HG02970 (cell line): ENCODE measurements at regions not wholly inside any gene's neighbourhood (a gene's known extent, or its start where the extent isn't known, plus 50 kb on each side); places are given as distances from the start of the nearest gene placed in this dataset.
"Not testable (repeated sequence)": the region's sequence is repeated elsewhere in the genome, so short reads cannot be mapped to it uniquely, and the experiment has no call there.

Source experiments
- ATAC-seq: cut with Tn5 transposase; IDR thresholded peaks from one replicate; pipeline ENCODE4 v1.9.1; 2021; ENCODE audit warnings: mild to moderate bottlenecking, moderate library complexity, moderate number of reproducible peaks; ENCODE audit not compliant: unreplicated experiment, low FRiP score

DNA sequence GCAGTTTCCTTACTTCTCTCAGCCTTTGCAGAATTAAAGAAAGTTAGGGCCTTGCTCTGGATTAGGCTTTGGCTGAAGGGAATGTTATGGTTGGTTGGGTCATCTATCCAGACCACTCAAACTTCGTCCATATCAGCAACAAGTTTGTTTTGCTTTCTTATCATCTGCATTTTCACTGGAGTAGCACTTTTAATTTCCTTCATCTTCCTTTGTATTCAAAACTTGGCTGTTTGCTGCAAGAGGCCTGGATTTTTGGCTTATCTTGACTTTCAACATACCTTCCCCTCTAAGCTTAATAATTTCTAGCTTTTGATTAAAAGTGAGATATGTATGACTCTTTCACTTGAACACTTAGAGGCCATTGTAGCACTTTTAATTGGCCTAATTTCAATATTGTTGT is 126.7 kb upstream of the CENPE start:
- ATAC-seq, result no peak

DNA sequence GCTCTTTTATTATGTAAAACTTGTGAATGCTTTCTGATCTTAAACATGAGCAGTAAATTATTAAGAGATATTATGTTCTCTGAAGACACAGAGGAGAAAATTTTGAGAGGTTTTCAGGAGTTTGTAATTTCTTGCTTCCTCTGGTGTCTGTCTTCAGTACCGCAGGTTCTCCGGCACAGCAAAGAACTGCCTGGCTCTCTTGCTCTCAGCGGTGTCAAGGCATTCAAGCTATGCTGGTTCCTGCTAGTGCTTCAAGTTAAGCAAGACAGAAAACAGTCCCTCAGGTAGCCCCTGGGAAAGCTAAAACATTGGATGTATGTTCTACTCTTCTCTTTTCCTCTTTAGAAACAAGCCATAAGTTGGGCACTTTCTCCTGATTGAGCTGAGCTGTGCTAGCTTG is 120.2 kb upstream of the CENPE start:
- ATAC-seq, result no peak

DNA sequence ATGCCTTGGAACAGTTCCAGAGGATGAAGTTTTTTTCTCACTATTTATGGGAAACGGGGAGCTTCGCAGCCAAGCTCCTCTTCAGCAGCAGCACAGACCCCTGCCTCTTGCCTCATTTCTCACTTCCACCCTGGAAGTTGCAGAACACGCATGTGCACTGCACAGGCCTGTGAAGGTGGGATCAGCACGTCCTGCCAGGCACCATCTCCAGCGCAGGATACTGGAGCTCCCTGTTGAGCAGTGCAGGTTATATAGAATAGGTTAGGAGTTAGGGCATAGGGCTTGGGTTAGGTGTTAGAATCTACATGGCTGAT is 110.1 kb upstream of the CENPE start:
- ATAC-seq, result no peak

DNA sequence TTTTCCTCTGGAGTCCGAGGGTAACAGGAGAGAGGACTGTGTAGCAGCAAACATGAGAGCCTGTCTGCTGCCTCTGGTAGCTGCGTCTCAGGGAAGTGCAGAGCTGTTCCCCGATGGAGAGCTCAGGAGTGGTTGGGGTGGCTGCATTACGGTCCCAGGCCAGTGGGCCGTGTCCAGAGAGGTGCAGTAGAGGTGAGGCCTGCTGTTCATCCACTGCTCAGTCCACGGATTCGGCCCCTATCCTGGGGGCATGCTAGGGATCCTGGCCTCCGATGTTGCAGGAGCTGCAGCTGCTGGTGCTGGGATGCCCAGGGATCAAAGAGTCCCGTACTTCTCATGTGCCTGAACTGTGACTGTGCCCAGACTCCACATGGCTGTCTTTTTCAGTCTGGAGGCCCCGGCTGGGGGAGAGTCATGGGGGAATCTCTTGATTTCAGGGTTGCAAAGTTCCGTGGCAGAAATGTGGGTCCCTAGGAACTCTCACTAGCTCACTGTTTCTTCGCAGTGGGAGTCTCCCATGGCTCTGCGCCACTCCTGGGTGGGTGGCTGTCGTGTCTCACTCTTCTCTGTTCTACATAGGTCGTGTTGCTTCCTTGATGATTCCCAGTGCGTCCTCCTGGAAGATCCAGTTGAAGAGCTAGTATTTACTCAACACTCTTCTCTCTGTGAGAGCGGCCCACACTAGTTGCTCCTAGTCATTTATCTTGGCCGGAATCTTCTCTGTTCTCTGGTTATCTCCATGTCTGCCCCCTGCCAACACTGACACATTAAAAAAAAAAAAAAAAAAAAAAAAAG is 109.5 kb upstream of the CENPE start:
- no peak for ATAC-seq

DNA sequence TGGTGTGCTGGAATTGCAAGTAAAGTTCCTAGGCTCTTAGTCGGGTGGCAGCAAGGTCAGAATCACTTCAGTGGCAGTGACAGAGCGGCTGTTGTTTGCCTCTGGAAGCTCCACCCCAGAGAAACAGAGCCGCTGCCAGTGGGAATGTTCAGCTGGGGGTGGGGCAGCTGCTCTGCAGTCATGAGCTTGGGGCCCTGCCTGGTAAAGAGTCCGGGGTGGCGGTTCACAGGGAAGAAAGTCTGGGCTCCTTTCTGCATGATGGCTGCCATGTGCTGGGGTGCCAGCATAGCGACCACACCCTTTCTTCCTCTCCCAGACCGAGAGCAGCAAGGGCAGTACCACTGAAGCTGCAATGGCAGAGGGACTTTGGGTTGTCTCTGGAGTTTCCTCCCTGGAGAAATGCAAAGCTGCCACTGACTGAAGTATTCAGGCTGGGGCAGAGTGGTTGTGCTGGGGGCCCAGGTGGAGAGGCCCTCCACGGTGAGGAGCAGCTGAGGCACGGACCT is 108.8 kb upstream of the CENPE start:
- no peak for ATAC-seq

DNA sequence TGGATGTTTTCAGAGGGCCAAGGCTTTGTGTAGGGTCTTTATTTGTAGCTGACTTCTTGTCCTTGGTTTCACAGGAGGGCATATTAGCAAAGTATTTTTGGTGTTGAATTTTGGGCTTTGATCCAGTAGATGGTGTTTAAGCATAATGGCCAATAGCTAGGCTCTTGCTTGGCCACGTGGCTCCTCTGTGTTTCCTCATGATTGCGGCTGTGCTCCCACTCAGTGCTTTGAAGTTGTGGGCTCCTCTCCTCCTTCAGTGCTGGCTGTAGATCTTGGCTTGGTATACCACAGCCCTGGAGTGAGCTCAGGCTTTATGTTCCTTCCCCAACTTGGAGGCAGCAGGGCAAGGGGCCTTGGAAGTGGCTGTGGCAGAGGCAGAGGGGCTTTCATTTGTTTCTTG is 107.2 kb upstream of the CENPE start:
- no peak for ATAC-seq

DNA sequence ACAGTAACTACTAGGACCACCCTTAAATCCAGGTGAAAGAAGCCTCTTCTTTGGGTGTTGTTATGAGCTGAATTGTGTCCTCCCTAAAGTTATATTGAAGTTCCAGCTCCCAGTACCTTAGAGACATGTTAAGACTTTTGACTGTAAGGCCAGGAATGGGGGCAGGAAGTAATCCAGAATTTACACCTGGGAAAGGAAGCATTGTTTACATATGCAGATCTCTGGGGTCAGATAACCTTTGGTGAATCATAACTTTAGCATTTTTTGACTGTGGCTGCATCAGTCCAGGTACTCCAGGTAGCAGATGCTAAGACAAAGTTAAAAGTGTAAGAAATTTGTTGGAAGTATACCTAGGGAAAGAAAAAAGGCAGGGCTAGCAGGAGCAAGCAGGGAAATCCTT is 104.9 kb upstream of the CENPE start:
- no peak for ATAC-seq

DNA sequence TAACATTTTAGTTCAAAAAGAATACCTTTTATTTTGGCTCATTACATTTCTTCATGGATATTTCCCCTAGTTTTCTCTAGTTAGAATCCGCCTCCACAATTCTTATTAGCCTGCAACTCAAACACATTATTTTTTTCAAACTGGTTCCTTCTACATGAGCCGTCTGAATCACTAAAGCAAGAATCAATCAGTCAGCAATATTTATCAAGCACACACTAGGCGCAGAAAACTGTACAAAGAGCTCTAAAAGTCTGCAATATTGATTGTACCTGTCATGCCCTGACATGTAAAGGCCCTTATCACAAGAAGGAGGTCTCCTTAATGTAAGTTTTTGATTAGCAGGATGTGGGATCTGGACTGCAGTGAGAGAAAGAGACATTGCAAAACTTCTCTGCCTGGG is 94.8 kb upstream of the CENPE start:
- no peak for ATAC-seq

DNA sequence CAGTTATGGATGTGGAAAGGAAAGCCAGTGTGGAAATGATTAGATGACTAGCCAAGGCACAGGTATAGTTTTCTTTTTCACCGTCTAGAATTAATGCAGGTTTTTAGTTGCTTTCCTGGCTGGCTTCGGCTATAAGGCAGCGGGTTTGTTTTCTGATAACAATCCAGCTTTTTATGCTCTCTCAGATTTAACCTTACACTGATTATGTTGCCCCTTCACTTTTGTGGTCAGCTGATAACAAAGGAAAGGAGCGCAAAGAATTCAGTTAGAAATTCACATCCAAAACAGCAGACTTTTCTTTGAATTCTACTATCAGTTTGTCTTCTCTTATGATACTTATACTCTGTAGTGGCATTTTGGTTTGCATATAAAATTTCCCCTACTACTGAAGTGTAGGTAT is 94.2 kb upstream of the CENPE start:
- ATAC-seq, result no peak

DNA sequence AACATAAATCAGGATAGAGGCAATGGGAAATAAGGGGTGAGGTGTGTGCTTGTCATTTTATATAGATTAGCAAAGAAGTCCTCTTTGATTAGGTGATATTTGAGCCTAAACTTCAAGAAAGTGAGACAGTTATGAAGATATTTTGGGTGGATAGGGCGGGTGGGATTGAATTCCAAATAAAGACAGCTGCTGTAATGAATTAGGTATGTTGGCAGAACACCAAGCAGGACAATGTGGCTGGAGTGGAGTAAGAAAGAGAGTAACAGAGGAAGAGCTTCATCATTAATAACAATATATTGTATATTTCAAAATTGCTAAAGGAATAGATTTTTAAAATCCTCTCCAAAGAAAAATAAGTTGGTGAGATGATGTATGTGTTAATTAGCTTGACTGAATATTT is 91.0 kb upstream of the CENPE start:
- no peak for ATAC-seq

DNA sequence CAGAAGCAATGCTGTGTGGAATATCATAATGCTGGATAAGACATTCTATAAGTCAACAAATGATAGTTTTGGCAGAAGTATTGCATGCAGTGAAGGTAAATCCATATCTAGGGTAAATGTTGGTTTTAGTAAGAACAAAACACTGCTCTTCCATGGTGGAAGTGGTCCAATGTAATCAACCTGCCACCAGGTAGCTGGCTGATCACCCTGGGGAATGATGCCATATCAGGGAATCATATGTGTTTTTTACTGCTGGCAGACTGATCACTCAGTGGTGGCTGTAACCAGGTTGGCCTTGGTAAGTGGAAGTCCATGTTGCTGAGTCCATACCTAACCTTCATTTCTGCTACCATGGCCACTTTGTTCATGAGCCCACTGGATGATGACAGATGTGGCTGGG is 74.0 kb upstream of the CENPE start:
- no peak for ATAC-seq

DNA sequence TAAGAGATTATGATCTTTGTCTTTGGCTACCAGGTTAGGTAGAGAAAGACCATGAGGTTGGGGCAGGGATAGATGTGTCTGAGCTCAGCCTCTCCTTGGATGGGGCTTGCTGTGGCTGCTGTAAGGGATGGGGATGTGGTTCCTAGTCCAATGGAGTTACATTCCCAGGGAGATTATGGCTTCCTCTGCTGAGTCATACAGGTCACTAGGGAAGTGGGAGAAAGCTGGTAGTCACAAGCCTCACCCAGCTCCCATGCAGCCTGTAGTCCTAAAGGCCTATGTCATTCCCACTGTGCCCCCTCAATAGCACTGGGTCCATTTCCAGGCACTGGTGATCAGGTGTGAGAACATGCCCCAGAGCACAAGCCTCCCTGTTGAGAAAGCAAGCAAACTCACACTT is 70.6 kb upstream of the CENPE start:
- ATAC-seq, result no peak

DNA sequence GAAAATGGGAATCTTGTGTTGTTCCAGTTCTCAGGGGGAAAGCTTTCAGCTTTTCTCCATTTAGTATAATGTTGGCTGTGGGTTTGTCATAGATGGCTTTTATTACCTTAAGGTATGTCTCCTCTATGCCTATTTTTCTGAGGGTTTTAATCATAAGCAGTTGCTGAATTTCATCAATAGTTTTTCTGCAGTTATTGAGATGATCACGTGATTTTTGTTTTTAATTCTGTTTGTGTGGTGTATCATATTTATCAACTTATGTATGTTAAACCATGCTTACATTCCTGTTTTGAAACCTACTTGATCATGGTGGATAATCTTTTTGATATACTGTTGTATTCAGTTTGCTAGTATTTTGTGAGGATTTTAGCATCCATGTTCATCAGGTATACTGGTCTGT is 66.8 kb upstream of the CENPE start:
- ATAC-seq, result no peak

DNA sequence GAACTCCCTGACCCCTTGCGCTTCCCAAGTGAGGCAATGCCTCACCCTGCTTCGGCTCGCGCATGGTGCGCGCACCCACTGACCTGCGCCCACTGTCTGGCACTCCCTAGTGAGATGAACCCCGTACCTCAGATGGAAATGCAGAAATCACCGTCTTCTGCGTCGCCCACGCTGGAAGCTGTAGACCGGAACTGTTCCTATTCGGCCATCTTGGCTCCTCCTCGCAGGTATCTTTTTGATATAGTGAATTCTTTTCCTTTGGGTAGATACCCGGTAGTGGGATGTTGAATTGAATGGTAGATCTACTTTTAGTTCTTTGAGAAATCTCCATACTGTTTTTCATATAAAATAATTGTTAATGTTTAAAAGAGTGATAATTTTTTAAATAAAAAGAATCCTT is 57.9 kb upstream of the CENPE start:
- not testable (repeated sequence) for ATAC-seq
